SK-N-SH treated with all-trans-retinoic acid at 6 μM for 48 hours (cell line): ENCODE measurements at regions not wholly inside any gene's neighbourhood (a gene's known extent, or its start where the extent isn't known, plus 50 kb on each side); places are given as distances from the start of the nearest gene placed in this dataset.
A peak's percentile ranks its signal among the peaks of the same experiment; 100 is the strongest.

ENCODE experiments used
- ATAC-seq: fragments of 200-7000 bp; cut with Tn5 transposase; 3 replicates; pipeline ENCODE4 v1.9.1; 2020; ENCODE audit warnings: mild to moderate bottlenecking, moderate library complexity
- ARNTL ChIP-seq: fragments of 450-650 bp; formaldehyde crosslinking; IDR thresholded peaks from 2 replicates; pipeline ENCODE4 v1.5.0; 2020; ENCODE audit warnings: low read depth, mild to moderate bottlenecking, moderate library complexity, borderline replicate concordance
- BACH2 ChIP-seq: fragments of 250-450 bp; sonication (Bioruptor Pico); IDR thresholded peaks from 2 replicates; pipeline ENCODE4 v1.9.0; 2021; ENCODE audit warnings: mild to moderate bottlenecking, borderline replicate concordance
- CREB5 ChIP-seq: fragments of 250-450 bp; sonication (Bioruptor Pico); IDR thresholded peaks from 2 replicates; pipeline ENCODE4 v1.5.1; 2020; ENCODE audit warnings: low read depth, mild to moderate bottlenecking, moderate library complexity
- CSDC2 ChIP-seq: fragments of 250-450 bp; sonication (Bioruptor Pico); IDR thresholded peaks from 2 replicates; pipeline ENCODE4 v1.5.0; 2020; ENCODE audit warnings: mild to moderate bottlenecking, moderate library complexity
- CSRNP3 ChIP-seq: fragments of 250-450 bp; sonication (Bioruptor Pico); IDR thresholded peaks from 2 replicates; pipeline ENCODE4 v1.5.1; 2021; ENCODE audit warnings: mild to moderate bottlenecking, moderate library complexity
- ESRRG ChIP-seq: fragments of 250-450 bp; sonication (Bioruptor Pico); IDR thresholded peaks from 2 replicates; pipeline ENCODE4 v1.6.1; 2021; ENCODE audit warnings: mild to moderate bottlenecking
- GLIS3 ChIP-seq: fragments of 250-450 bp; sonication (Bioruptor Pico); IDR thresholded peaks from 2 replicates; pipeline ENCODE4 v1.5.0; 2020; ENCODE audit warnings: mild to moderate bottlenecking, moderate library complexity
- ISL1 ChIP-seq: fragments of 250-450 bp; sonication (Bioruptor Pico); IDR thresholded peaks from 2 replicates; pipeline ENCODE4 v2.1.2; 2022; ENCODE audit warnings: mild to moderate bottlenecking, moderate library complexity
- OSR1 ChIP-seq: fragments of 250-450 bp; sonication (Bioruptor Pico); IDR thresholded peaks from 2 replicates; pipeline ENCODE4 v1.8.0; 2022; ENCODE audit warnings: moderate library complexity, mild to moderate bottlenecking, inconsistent platforms
- PPARA ChIP-seq: fragments of 250-450 bp; sonication (Bioruptor Pico); IDR thresholded peaks from 2 replicates; pipeline ENCODE4 v1.5.0; 2020; ENCODE audit warnings: mild to moderate bottlenecking, borderline replicate concordance
- SNAI2 ChIP-seq: fragments of 250-450 bp; sonication (Bioruptor Pico); IDR thresholded peaks from 2 replicates; pipeline ENCODE4 v1.5.0; 2020; ENCODE audit warnings: mild to moderate bottlenecking, moderate library complexity
- TCF4 ChIP-seq: fragments of 250-450 bp; sonication (Bioruptor Pico); IDR thresholded peaks from 2 replicates; pipeline ENCODE4 v1.8.0; 2021; ENCODE audit warnings: mild to moderate bottlenecking, moderate library complexity, borderline replicate concordance
- TOX ChIP-seq: fragments of 250-450 bp; sonication (Bioruptor Pico); IDR thresholded peaks from 2 replicates; pipeline ENCODE4 v1.8.0; 2021; ENCODE audit warnings: mild to moderate bottlenecking, moderate library complexity, borderline replicate concordance
- ZC3H10 ChIP-seq: fragments of 250-450 bp; sonication (Bioruptor Pico); IDR thresholded peaks from 2 replicates; pipeline ENCODE4 v1.5.1; 2021; ENCODE audit warnings: mild to moderate bottlenecking, moderate library complexity
- ZFP3 ChIP-seq: fragments of 250-450 bp; sonication (Bioruptor Pico); IDR thresholded peaks from 2 replicates; pipeline ENCODE4 v1.5.0; 2020; ENCODE audit warnings: mild to moderate bottlenecking, moderate library complexity
- ZFP30 ChIP-seq: fragments of 450-650 bp; formaldehyde crosslinking; IDR thresholded peaks from 2 replicates; pipeline ENCODE4 v1.5.0; 2022; ENCODE audit warnings: mild to moderate bottlenecking, moderate library complexity
- ZNF565 ChIP-seq: fragments of 450-650 bp; formaldehyde crosslinking; conservative IDR thresholded peaks from 2 replicates; pipeline ENCODE4 v1.5.0; 2020; ENCODE audit warnings: low read depth, mild to moderate bottlenecking, moderate library complexity
- ZNF70 ChIP-seq: fragments of 450-650 bp; formaldehyde crosslinking; IDR thresholded peaks from 2 replicates; pipeline ENCODE4 v1.5.0; 2020; ENCODE audit warnings: mild to moderate bottlenecking, moderate library complexity
- ZNF8 ChIP-seq: fragments of 450-650 bp; formaldehyde crosslinking; IDR thresholded peaks from 2 replicates; pipeline ENCODE4 v1.5.0; 2020; ENCODE audit warnings: mild to moderate bottlenecking, moderate library complexity
- TF ChIP-seq, protein P1 (sequence below): fragments of 250-450 bp; sonication (Bioruptor Pico); IDR thresholded peaks from 2 replicates; pipeline ENCODE4 v1.5.0; 2020; ENCODE audit warnings: mild to moderate bottlenecking, moderate library complexity
- TF ChIP-seq, protein P2 (sequence below): fragments of 250-450 bp; sonication (Bioruptor Pico); IDR thresholded peaks from 2 replicates; pipeline ENCODE4 v1.8.0; 2021; ENCODE audit warnings: low read depth, mild to moderate bottlenecking, moderate library complexity, borderline replicate concordance

DNA sequence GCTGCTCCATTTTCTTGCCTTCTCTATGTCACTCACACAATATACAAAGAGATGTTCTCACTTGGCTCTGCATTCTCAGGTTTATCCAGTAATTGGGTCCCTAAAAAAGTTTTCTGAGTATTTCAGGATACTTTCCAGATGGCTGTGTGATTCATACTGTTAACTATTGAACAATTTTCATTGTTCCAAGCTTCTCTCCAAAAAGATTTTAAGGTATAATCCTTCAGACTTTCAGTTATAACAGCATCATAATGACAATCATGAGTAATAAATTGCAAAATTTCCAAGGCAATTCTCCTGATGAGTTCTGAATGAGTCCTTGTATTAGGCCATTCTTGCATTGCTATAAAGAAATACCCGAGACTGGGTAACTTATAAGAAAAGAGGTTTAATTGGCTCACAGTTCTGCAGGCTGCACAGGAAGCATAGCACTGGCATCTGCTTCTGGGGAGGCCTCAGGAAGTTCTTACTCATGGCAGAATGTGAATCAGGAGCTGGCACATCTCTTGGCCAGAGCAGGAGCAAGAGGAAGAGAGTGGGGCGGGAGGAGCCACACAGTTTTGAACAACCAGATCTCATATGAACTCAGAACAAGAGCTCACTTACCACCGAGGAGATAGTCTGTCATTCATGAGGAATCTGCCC is 148.1 kb downstream of the SLC16A9 start:
- ATAC-seq = peak; percentile 88
- TF ChIP-seq ISL1 (CRISPR knock-in tag) (peak; percentile 86), CSDC2 (CRISPR knock-in tag) (no peak), ARNTL (CRISPR knock-in tag) (no peak), ZC3H10 (no peak), CREB5 (no peak), ESRRG (CRISPR knock-in tag) (no peak), ZNF565 (CRISPR knock-in tag) (no peak)
- TF ChIP-seq, protein P1, sequence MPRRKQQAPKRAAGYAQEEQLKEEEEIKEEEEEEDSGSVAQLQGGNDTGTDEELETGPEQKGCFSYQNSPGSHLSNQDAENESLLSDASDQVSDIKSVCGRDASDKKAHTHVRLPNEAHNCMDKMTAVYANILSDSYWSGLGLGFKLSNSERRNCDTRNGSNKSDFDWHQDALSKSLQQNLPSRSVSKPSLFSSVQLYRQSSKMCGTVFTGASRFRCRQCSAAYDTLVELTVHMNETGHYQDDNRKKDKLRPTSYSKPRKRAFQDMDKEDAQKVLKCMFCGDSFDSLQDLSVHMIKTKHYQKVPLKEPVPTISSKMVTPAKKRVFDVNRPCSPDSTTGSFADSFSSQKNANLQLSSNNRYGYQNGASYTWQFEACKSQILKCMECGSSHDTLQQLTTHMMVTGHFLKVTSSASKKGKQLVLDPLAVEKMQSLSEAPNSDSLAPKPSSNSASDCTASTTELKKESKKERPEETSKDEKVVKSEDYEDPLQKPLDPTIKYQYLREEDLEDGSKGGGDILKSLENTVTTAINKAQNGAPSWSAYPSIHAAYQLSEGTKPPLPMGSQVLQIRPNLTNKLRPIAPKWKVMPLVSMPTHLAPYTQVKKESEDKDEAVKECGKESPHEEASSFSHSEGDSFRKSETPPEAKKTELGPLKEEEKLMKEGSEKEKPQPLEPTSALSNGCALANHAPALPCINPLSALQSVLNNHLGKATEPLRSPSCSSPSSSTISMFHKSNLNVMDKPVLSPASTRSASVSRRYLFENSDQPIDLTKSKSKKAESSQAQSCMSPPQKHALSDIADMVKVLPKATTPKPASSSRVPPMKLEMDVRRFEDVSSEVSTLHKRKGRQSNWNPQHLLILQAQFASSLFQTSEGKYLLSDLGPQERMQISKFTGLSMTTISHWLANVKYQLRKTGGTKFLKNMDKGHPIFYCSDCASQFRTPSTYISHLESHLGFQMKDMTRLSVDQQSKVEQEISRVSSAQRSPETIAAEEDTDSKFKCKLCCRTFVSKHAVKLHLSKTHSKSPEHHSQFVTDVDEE = no peak
- TF ChIP-seq, all 23 proteins: peak for 1

DNA sequence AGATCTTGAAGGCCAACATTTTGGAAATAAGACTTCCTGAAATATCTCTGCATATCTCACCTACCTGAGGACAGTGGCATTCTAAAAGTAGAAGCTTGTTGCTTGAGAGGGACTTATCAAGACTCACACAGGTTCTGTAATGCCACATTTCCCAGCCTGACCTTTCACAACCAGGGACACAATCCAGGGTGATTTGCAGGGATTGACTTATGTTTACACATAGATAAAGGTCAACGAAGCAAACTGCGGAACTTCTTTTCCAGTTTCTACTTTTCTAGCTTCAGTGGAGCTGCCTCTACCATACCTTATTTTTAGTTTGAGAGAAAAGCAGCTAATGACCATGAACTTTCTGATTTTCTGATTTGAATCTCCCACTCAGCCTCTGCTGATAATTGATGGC is 148.7 kb downstream of the SLC16A9 start:
- ATAC-seq = no peak; the same call in 1 of the 3 replicates
- no peak for TF ChIP-seq GLIS3
- no peak for TF ChIP-seq ZNF70 (CRISPR knock-in tag)
- TF ChIP-seq OSR1 (CRISPR knock-in tag) = no peak
- TF ChIP-seq, protein P2, sequence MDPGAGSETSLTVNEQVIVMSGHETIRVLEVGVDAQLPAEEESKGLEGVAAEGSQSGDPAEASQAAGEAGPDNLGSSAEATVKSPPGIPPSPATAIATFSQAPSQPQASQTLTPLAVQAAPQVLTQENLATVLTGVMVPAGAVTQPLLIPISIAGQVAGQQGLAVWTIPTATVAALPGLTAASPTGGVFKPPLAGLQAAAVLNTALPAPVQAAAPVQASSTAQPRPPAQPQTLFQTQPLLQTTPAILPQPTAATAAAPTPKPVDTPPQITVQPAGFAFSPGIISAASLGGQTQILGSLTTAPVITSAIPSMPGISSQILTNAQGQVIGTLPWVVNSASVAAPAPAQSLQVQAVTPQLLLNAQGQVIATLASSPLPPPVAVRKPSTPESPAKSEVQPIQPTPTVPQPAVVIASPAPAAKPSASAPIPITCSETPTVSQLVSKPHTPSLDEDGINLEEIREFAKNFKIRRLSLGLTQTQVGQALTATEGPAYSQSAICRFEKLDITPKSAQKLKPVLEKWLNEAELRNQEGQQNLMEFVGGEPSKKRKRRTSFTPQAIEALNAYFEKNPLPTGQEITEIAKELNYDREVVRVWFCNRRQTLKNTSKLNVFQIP (CRISPR knock-in tag) = no peak
- TF ChIP-seq SNAI2 (CRISPR knock-in tag) = no peak
- TF ChIP-seq ESRRG (CRISPR knock-in tag) = no peak
- TF ChIP-seq, protein P1 = no peak
- no peak for TF ChIP-seq ISL1 (CRISPR knock-in tag)
- TF ChIP-seq CREB5 = no peak
- no peak for TF ChIP-seq ZC3H10
- TF ChIP-seq CSRNP3 = no peak
- TF ChIP-seq ARNTL (CRISPR knock-in tag) = no peak
- no peak for TF ChIP-seq CSDC2 (CRISPR knock-in tag)
- no peak for TF ChIP-seq ZFP3 (CRISPR knock-in tag)
- TF ChIP-seq TCF4 (CRISPR knock-in tag) = no peak
- no peak for TF ChIP-seq TOX (CRISPR knock-in tag)
- no peak for TF ChIP-seq ZFP30 (CRISPR knock-in tag)
- no peak for TF ChIP-seq ZNF8 (CRISPR knock-in tag)
- no peak for TF ChIP-seq BACH2 (CRISPR knock-in tag)
- no peak for TF ChIP-seq PPARA
